Right lobe of liver (tissue), 4 donors: ENCODE measurements at regions not wholly inside any gene's neighbourhood (a gene's known extent, or its start where the extent isn't known, plus 50 kb on each side); places are given as distances from the start of the nearest gene placed in this dataset.

ENCODE experiments used
- CTCF ChIP-seq, 4 donors: fragments of 200-600 bp in 3 of 4; fragments of 450-650 bp in 1 of 4; IDR thresholded peaks; one replicate each; pipeline versions ENCODE4 v1.5.1 to v1.8.0; 2016 to 2022; ENCODE audit warnings: antibody characterized with exemption in 4 of 4, mild to moderate bottlenecking in 2 of 4
- POLR2A ChIP-seq: fragments of 450-650 bp; IDR thresholded peaks from one replicate; pipeline ENCODE4 v1.6.1; 2017; ENCODE audit warnings: antibody characterized with exemption, mild to moderate bottlenecking
- donor health status: DM: no; HTN: no; CAD: no.
- donor health status: DM: no; HTN: no; CAD: no.
- donor health status: DM: no; HTN: yes; CAD: no.

GRCh38 chr11:11010624-11011127 is 152.8 kb upstream of the ZBED5 start:
- TF ChIP-seq POLR2A = no peak
- TF ChIP-seq CTCF (IDR thresholded peaks at IDR 0.05) = peak; percentile 34 to 48 (median 40)
